Esophagus muscularis mucosa (tissue), 4 donors: ENCODE measurements at regions not wholly inside any gene's neighbourhood (a gene's known extent, or its start where the extent isn't known, plus 50 kb on each side); places are given as distances from the start of the nearest gene placed in this dataset.

Experiments
- DNase-seq: peaks from one replicate; pipeline ENCODE4 v3.0.0-alpha.2; 2017; ENCODE audit errors: extremely low spot score
- H3K27ac ChIP-seq, 4 donors: fragments of 200-600 bp; sonication (generic); replicated peaks in 1 of 4; 1 replicate in 3 of 4; 2 replicates in 1 of 4; pipeline ENCODE4 v1.5.1; 2016 to 2019; ENCODE audit warnings: mild to moderate bottlenecking in 1 of 4
- H3K27me3 ChIP-seq, 4 donors: fragments of 200-600 bp; sonication (generic); one replicate each; pipeline versions ENCODE4 v1.5.1 to v1.6.0; 2016 to 2019
- H3K36me3 ChIP-seq, 4 donors: fragments of 200-600 bp; sonication (generic); one replicate each; pipeline ENCODE4 v1.5.1; 2016 to 2019
- H3K4me1 ChIP-seq, 4 donors: fragments of 200-600 bp; sonication (generic); one replicate each; pipeline ENCODE4 v1.5.1; 2016 to 2019
- H3K4me3 ChIP-seq, 4 donors: fragments of 200-600 bp; sonication (generic); 1 replicate in 2 of 4; 2 replicates in 2 of 4; pipeline ENCODE4 v1.5.1; 2016 to 2019; ENCODE audit warnings: mild to moderate bottlenecking in 4 of 4, moderate library complexity in 1 of 4
- H3K9me3 ChIP-seq, 4 donors: fragments of 200-600 bp; sonication (generic); 1 replicate in 3 of 4; 2 replicates in 1 of 4; pipeline ENCODE4 v1.5.1; 2016 to 2019
- CTCF ChIP-seq, 3 experiments: fragments of 200-600 bp in 2 of 3; fragments of 450-650 bp in 1 of 3; sonication (generic) in 2 of 3; IDR thresholded peaks; one replicate each; pipeline ENCODE4 v1.5.1; 2017 to 2019; ENCODE audit warnings: antibody characterized with exemption in 3 of 3, mild to moderate bottlenecking in 2 of 3, moderate library complexity in 1 of 3
- EP300 ChIP-seq: sonication (generic); formaldehyde crosslinking; IDR thresholded peaks from one replicate; pipeline ENCODE4 v1.6.1; 2017; ENCODE audit warnings: antibody characterized with exemption
- POLR2A ChIP-seq: fragments of 450-650 bp; IDR thresholded peaks from one replicate; pipeline ENCODE4 v1.6.1; 2017; ENCODE audit warnings: antibody characterized with exemption, moderate library complexity, mild to moderate bottlenecking, low read depth
- POLR2AphosphoS5 ChIP-seq, 2 donors: sonication (generic); formaldehyde crosslinking; IDR thresholded peaks; one replicate each; pipeline ENCODE4 v1.6.1; 2017; ENCODE audit warnings: antibody characterized with exemption in 2 of 2
- WGBS: methylation state at CpG from one replicate; pipeline ENCODE4 v1.1.5; 2018; 5-methylcytosine and 5-hydroxymethylcytosine counted together
- intact Hi-C: fragments of 100-400 bp; cut with DNase I; formaldehyde crosslinking; loops from one replicate; pipeline ENCODE4 v1.15.1; 2023

GRCh38 chr18:68427951-68428401 lies 286.9 kb downstream of the TMX3 start:
- 43% methylated on average over 2 of the region's 2 CpGs for WGBS

GRCh38 chr18:68426731-68427315 lies 288.1 kb downstream of the TMX3 start:
- no peak overlapping the region for H3K4me3 ChIP-seq
- H3K4me1 ChIP-seq = no peaks in the 10 kb centered on the region
- intact Hi-C loops = no loop called here
- no peaks in the 10 kb centered on the region for H3K9me3 ChIP-seq
- WGBS = 69% methylated on average over 5 of the region's 5 CpGs
- no peak overlapping the region for H3K27ac ChIP-seq
- TF ChIP-seq EP300 (no peak), CTCF (IDR thresholded peaks at IDR 0.05) (no peak), POLR2A (no peak), POLR2AphosphoS5 (IDR thresholded peaks at IDR 0.05) (no peak)
- no peaks in the 10 kb centered on the region for H3K27me3 ChIP-seq
- DNase-seq = no peak
- no peaks in the 10 kb centered on the region for H3K36me3 ChIP-seq

More at GRCh38 chr18:68427951-68428401, 286.9 kb downstream of the TMX3 start:
- DNase-seq = no peak
- TF ChIP-seq EP300 (no peak), POLR2A (no peak), POLR2AphosphoS5 (IDR thresholded peaks at IDR 0.05) (no peak), CTCF (IDR thresholded peaks at IDR 0.05) (no peak)
- intact Hi-C loops = no loop called here
- H3K4me1 ChIP-seq = no peaks in the 10 kb centered on the region
- H3K27ac ChIP-seq = no peak overlapping the region
- H3K36me3 ChIP-seq = no peaks in the 10 kb centered on the region
- no peaks in the 10 kb centered on the region for H3K27me3 ChIP-seq
- H3K4me3 ChIP-seq = no peak overlapping the region
- no peaks in the 10 kb centered on the region for H3K9me3 ChIP-seq

- Histone ChIP-seq H3K27ac (no peak overlapping the region), H3K9me3 (no peaks in the 10 kb centered on the region), H3K4me1 (no peaks in the 10 kb centered on the region), H3K36me3 (no peaks in the 10 kb centered on the region), H3K4me3 (no peak overlapping the region), H3K27me3 (no peaks in the 10 kb centered on the region)
- no peak for TF ChIP-seq CTCF (IDR thresholded peaks at IDR 0.05)
- no peak for TF ChIP-seq EP300
- TF ChIP-seq POLR2A = no peak
- no peak for TF ChIP-seq POLR2AphosphoS5 (IDR thresholded peaks at IDR 0.05)
- intact Hi-C loops = no loop called here
- 77% methylated on average over 5 of the region's 5 CpGs for WGBS
- no peak for DNase-seq
These were observed 296.0 kb downstream of the TMX3 start for GRCh38 chr18:68418881-68419280.

- 87% methylated on average over 11 of the region's 11 CpGs for WGBS
- no peak for DNase-seq
These were observed 296.6 kb downstream of the TMX3 start for GRCh38 chr18:68418226-68418868.

More at GRCh38 chr18:68418226-68418868, 296.6 kb downstream of the TMX3 start:
- no peaks in the 10 kb centered on the region for H3K36me3 ChIP-seq
- H3K4me3 ChIP-seq = no peak overlapping the region
- TF ChIP-seq POLR2AphosphoS5 (IDR thresholded peaks at IDR 0.05) (no peak), EP300 (no peak), POLR2A (no peak), CTCF (IDR thresholded peaks at IDR 0.05) (no peak)
- intact Hi-C loops = no loop called here
- no peak overlapping the region for H3K27ac ChIP-seq
- H3K27me3 ChIP-seq = no peaks in the 10 kb centered on the region
- no peaks in the 10 kb centered on the region for H3K9me3 ChIP-seq
- H3K4me1 ChIP-seq = no peaks in the 10 kb centered on the region
